WTC11 (cell line): ENCODE measurements at regions not wholly inside any gene's neighbourhood (a gene's known extent, or its start where the extent isn't known, plus 50 kb on each side); places are given as distances from the start of the nearest gene placed in this dataset.

Experiments
- ATAC-seq: fragments of 200-7000 bp; cut with Tn5 transposase; 2 replicates; pipeline ENCODE4 v1.10.0; 2021; ENCODE audit warnings: mild to moderate bottlenecking, moderate library complexity
- CTCF ChIA-PET: fragments of 300-600 bp; sonication (Branson Sonifier 250); formaldehyde crosslinking; loops from one replicate; lab custom pipeline; 2021; ENCODE audit warnings: antibody characterized with exemption; lab: Charles Lee
- POLR2A ChIA-PET: fragments of 350-600 bp; sonication (Branson Sonifier 250); formaldehyde crosslinking; loops from one replicate; lab custom pipeline; 2021; ENCODE audit warnings: antibody characterized with exemption; lab: Charles Lee
- DNase-seq: peaks from one replicate; pipeline ENCODE4 v3.0.0; 2021; ENCODE audit warnings: low spot score
- H3K27ac Mint-ChIP-seq: 2 replicates; pipeline ENCODE4 v1.8.0; 2021; ENCODE audit warnings: mixed read lengths
- H3K27me3 Mint-ChIP-seq: 2 replicates; pipeline ENCODE4 v1.8.0; 2021; ENCODE audit warnings: low read depth, mild to moderate bottlenecking, moderate library complexity, mixed read lengths
- H3K36me3 Mint-ChIP-seq: 2 replicates; pipeline ENCODE4 v1.8.0; 2021; ENCODE audit warnings: mixed read lengths
- H3K4me1 Mint-ChIP-seq: 2 replicates; pipeline ENCODE4 v1.8.0; 2022; ENCODE audit warnings: mixed read lengths
- H3K4me3 Mint-ChIP-seq: 2 replicates; pipeline ENCODE4 v1.8.0; 2021; ENCODE audit warnings: mild to moderate bottlenecking, moderate library complexity, mixed read lengths
- H3K9me3 Mint-ChIP-seq: 2 replicates; pipeline ENCODE4 v1.8.0; 2021; ENCODE audit warnings: mixed read lengths
- E2F5 ChIP-seq: sonication (generic); formaldehyde crosslinking; IDR thresholded peaks from 2 replicates; pipeline ENCODE4 v1.8.1; 2022; ENCODE audit warnings: mild to moderate bottlenecking, moderate library complexity, missing genetic modification reagents
- ELF4 ChIP-seq: sonication (generic); formaldehyde crosslinking; IDR thresholded peaks from 2 replicates; pipeline ENCODE4 v1.8.1; 2022; ENCODE audit warnings: low read depth, mild to moderate bottlenecking, moderate library complexity, missing genetic modification reagents
- ESRRA ChIP-seq: sonication (generic); formaldehyde crosslinking; IDR thresholded peaks from 2 replicates; pipeline ENCODE4 v1.8.1; 2022; ENCODE audit warnings: mild to moderate bottlenecking, missing genetic modification reagents, borderline replicate concordance
- GRHL2 ChIP-seq: fragments of 250-450 bp; sonication (Bioruptor Pico); IDR thresholded peaks from 2 replicates; pipeline ENCODE4 v1.8.0; 2022; ENCODE audit warnings: mild to moderate bottlenecking, moderate library complexity; ENCODE audit not compliant: insufficient replicate concordance, severe bottlenecking
- HMGA2 ChIP-seq: fragments of 250-450 bp; sonication (Bioruptor Pico); IDR thresholded peaks from 2 replicates; pipeline ENCODE4 v1.4.0; 2021; ENCODE audit warnings: mild to moderate bottlenecking, moderate library complexity
- MXD4 ChIP-seq: fragments of 250-450 bp; sonication (Bioruptor Pico); IDR thresholded peaks from 2 replicates; pipeline ENCODE4 v1.8.0; 2021; ENCODE audit warnings: mild to moderate bottlenecking, moderate library complexity, borderline replicate concordance
- MYBL2 ChIP-seq: sonication (generic); formaldehyde crosslinking; IDR thresholded peaks from 2 replicates; pipeline ENCODE4 v1.8.1; 2023; ENCODE audit warnings: mild to moderate bottlenecking, moderate library complexity, missing genetic modification reagents
- NFATC4 ChIP-seq: fragments of 250-450 bp; sonication (Bioruptor Pico); IDR thresholded peaks from 2 replicates; pipeline ENCODE4 v1.9.0; 2021; ENCODE audit warnings: mild to moderate bottlenecking
- NFYB ChIP-seq: sonication (generic); formaldehyde crosslinking; conservative IDR thresholded peaks from 2 replicates; pipeline ENCODE4 v1.8.0; 2022; ENCODE audit warnings: low read depth, missing genetic modification reagents
- SMAD4 ChIP-seq: sonication (generic); formaldehyde crosslinking; IDR thresholded peaks from 2 replicates; pipeline ENCODE4 v1.8.0; 2022; ENCODE audit warnings: mild to moderate bottlenecking, missing genetic modification reagents
- STAT6 ChIP-seq: sonication (generic); formaldehyde crosslinking; conservative IDR thresholded peaks from 2 replicates; pipeline ENCODE4 v1.8.1; 2023; ENCODE audit warnings: mild to moderate bottlenecking, low read depth, missing genetic modification reagents, moderate library complexity
- TEAD1 ChIP-seq: sonication (generic); formaldehyde crosslinking; IDR thresholded peaks from 2 replicates; pipeline ENCODE4 v1.8.0; 2022; ENCODE audit warnings: mild to moderate bottlenecking, missing genetic modification reagents
- TP53 ChIP-seq: sonication (generic); formaldehyde crosslinking; IDR thresholded peaks from 2 replicates; pipeline ENCODE4 v1.8.1; 2023; ENCODE audit warnings: mild to moderate bottlenecking, missing genetic modification reagents
- ZNF121 ChIP-seq: sonication (generic); formaldehyde crosslinking; IDR thresholded peaks from 2 replicates; pipeline ENCODE4 v1.8.0; 2023; ENCODE audit warnings: missing genetic modification reagents
- ZNF138 ChIP-seq: sonication (generic); formaldehyde crosslinking; conservative IDR thresholded peaks from 2 replicates; pipeline ENCODE4 v1.8.1; 2022; ENCODE audit warnings: mild to moderate bottlenecking, moderate library complexity, missing genetic modification reagents
- ZNF219 ChIP-seq: sonication (generic); formaldehyde crosslinking; IDR thresholded peaks from 2 replicates; pipeline ENCODE4 v1.8.0; 2023; ENCODE audit warnings: missing genetic modification reagents, mild to moderate bottlenecking, borderline replicate concordance
- ZNF232 ChIP-seq: sonication (generic); formaldehyde crosslinking; IDR thresholded peaks from 2 replicates; pipeline ENCODE4 v1.8.0; 2022; ENCODE audit warnings: mild to moderate bottlenecking, missing genetic modification reagents
- ZNF263 ChIP-seq: sonication (generic); formaldehyde crosslinking; IDR thresholded peaks from 2 replicates; pipeline ENCODE4 v1.8.1; 2022; ENCODE audit warnings: low read depth, mild to moderate bottlenecking, moderate library complexity, missing genetic modification reagents
- ZNF317 ChIP-seq: sonication (generic); formaldehyde crosslinking; IDR thresholded peaks from 2 replicates; pipeline ENCODE4 v1.8.1; 2023; ENCODE audit warnings: low read depth, mild to moderate bottlenecking, moderate library complexity, missing genetic modification reagents, borderline replicate concordance
- TF ChIP-seq, protein P1 (sequence below): fragments of 250-450 bp; sonication (Bioruptor Pico); IDR thresholded peaks from 2 replicates; pipeline ENCODE4 v1.9.0; 2021; ENCODE audit warnings: moderate library complexity, mild to moderate bottlenecking, inconsistent platforms, borderline replicate concordance
- TF ChIP-seq, protein P2 (sequence below): sonication (generic); formaldehyde crosslinking; IDR thresholded peaks from 2 replicates; pipeline ENCODE4 v1.8.1; 2023; ENCODE audit warnings: mild to moderate bottlenecking, moderate library complexity, missing genetic modification reagents
- TF ChIP-seq, protein P3 (sequence below): fragments of 200-600 bp; IDR thresholded peaks from 2 replicates; pipeline ENCODE4 v1.8.0; 2022; ENCODE audit warnings: antibody characterized with exemption
- TF ChIP-seq, protein P4 (sequence below): fragments of 250-450 bp; sonication (Bioruptor Pico); IDR thresholded peaks from 2 replicates; pipeline ENCODE4 v1.9.0; 2021; ENCODE audit warnings: mild to moderate bottlenecking

DNA sequence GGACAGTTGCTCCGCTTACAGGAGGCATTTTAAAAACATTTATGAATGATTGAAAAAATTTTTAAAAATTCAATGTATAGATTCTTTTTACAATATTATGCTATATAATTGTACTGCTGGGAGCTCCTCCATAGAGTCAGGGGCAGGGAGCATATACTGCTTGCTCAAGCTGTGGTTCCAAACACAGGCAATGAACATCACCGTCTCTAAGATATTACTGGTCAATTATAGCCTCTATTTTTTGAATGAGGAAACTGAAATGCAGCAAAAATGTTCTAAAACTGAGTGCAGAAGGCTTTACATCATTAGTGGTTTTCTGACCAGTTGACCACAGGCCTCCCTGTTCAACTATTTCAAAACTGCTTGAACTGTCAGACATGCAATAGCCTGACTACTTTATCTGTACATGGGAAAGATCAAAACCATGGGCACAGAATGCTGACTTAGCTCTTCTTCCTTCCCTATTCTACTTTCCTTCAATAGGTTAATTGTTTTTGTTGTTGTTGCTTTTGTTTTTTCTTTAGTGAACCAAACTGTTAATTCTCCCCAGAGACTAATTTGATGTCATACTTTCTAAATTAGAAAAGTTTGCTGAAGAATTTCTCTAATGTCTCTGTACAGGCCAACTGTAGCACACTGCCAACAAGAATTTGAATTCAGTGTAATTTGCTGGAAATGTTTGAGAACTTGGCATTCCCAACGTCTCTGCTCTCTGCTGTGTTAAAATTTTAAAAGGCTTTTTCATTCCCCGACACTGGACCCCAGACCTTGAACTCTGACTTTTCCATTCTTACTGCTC lies 107.6 kb upstream of the MPDZ start:
- Mint-ChIP-seq H3K4me3 (no peak overlapping the region), H3K27ac (no peak overlapping the region), H3K9me3 (peaks cover 62% of the 10 kb centered on the region), H3K36me3 (peaks cover 28% of the 10 kb centered on the region), H3K4me1 (no peaks in the 10 kb centered on the region), H3K27me3 (no peaks in the 10 kb centered on the region; the same call in 1 of the 2 replicates)
- ChIA-PET CTCF (no interaction called here), POLR2A (no interaction called here)
- TF ChIP-seq, protein P1, sequence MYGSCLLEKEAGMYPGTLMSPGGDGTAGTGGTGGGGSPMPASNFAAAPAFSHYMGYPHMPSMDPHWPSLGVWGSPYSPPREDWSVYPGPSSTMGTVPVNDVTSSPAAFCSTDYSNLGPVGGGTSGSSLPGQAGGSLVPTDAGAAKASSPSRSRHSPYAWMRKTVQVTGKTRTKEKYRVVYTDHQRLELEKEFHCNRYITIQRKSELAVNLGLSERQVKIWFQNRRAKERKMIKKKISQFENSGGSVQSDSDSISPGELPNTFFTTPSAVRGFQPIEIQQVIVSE (CRISPR knock-in tag): no peak
- TF ChIP-seq MYBL2 (CRISPR knock-in tag): no peak
- TF ChIP-seq MXD4 (CRISPR knock-in tag): no peak
- TF ChIP-seq ZNF263 (CRISPR knock-in tag): no peak
- TF ChIP-seq GRHL2 (CRISPR knock-in tag): no peak
- TF ChIP-seq ZNF121 (CRISPR knock-in tag): no peak
- TF ChIP-seq ZNF317 (CRISPR knock-in tag): no peak
- TF ChIP-seq, protein P2, sequence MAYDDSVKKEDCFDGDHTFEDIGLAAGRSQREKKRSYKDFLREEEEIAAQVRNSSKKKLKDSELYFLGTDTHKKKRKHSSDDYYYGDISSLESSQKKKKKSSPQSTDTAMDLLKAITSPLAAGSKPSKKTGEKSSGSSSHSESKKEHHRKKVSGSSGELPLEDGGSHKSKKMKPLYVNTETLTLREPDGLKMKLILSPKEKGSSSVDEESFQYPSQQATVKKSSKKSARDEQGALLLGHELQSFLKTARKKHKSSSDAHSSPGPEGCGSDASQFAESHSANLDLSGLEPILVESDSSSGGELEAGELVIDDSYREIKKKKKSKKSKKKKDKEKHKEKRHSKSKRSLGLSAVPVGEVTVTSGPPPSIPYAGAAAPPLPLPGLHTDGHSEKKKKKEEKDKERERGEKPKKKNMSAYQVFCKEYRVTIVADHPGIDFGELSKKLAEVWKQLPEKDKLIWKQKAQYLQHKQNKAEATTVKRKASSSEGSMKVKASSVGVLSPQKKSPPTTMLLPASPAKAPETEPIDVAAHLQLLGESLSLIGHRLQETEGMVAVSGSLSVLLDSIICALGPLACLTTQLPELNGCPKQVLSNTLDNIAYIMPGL (CRISPR knock-in tag): no peak
- no peak for TF ChIP-seq HMGA2
- TF ChIP-seq, protein P3, sequence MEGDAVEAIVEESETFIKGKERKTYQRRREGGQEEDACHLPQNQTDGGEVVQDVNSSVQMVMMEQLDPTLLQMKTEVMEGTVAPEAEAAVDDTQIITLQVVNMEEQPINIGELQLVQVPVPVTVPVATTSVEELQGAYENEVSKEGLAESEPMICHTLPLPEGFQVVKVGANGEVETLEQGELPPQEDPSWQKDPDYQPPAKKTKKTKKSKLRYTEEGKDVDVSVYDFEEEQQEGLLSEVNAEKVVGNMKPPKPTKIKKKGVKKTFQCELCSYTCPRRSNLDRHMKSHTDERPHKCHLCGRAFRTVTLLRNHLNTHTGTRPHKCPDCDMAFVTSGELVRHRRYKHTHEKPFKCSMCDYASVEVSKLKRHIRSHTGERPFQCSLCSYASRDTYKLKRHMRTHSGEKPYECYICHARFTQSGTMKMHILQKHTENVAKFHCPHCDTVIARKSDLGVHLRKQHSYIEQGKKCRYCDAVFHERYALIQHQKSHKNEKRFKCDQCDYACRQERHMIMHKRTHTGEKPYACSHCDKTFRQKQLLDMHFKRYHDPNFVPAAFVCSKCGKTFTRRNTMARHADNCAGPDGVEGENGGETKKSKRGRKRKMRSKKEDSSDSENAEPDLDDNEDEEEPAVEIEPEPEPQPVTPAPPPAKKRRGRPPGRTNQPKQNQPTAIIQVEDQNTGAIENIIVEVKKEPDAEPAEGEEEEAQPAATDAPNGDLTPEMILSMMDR: no peak
- TF ChIP-seq SMAD4 (CRISPR knock-in tag): no peak
- no peak for TF ChIP-seq STAT6
- no peak for TF ChIP-seq NFATC4
- no peak for DNase-seq
- no peak for ATAC-seq

DNA sequence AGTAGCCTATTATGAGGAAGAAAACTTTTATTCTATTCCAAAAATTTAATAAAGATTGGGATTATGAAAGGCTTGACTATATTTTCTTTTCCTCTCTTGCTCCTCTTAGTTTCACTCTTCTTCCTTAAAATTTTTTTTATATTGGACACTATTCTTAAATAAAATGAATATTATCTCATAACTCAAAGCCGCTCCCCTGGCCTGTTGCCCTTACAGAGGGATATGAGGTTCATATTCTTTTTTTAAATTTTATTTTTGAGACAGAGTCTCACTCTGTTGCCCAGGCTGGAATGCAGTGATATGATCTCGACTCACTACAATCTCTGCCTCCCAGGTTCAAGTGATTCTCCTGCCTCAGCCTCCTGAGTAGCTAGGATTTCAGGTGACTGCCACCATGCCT lies 106.8 kb upstream of the MPDZ start:
- Mint-ChIP-seq H3K4me1 (no peaks in the 10 kb centered on the region), H3K9me3 (peaks cover 54% of the 10 kb centered on the region), H3K27me3 (no peaks in the 10 kb centered on the region; the same call in 1 of the 2 replicates), H3K27ac (no peak overlapping the region), H3K36me3 (peaks cover 22% of the 10 kb centered on the region), H3K4me3 (no peak overlapping the region)
- POLR2A ChIA-PET: no interaction called here
- DNase-seq (no peak), ATAC-seq (no peak)
- CTCF ChIA-PET: no interaction called here
- TF ChIP-seq, protein P4, sequence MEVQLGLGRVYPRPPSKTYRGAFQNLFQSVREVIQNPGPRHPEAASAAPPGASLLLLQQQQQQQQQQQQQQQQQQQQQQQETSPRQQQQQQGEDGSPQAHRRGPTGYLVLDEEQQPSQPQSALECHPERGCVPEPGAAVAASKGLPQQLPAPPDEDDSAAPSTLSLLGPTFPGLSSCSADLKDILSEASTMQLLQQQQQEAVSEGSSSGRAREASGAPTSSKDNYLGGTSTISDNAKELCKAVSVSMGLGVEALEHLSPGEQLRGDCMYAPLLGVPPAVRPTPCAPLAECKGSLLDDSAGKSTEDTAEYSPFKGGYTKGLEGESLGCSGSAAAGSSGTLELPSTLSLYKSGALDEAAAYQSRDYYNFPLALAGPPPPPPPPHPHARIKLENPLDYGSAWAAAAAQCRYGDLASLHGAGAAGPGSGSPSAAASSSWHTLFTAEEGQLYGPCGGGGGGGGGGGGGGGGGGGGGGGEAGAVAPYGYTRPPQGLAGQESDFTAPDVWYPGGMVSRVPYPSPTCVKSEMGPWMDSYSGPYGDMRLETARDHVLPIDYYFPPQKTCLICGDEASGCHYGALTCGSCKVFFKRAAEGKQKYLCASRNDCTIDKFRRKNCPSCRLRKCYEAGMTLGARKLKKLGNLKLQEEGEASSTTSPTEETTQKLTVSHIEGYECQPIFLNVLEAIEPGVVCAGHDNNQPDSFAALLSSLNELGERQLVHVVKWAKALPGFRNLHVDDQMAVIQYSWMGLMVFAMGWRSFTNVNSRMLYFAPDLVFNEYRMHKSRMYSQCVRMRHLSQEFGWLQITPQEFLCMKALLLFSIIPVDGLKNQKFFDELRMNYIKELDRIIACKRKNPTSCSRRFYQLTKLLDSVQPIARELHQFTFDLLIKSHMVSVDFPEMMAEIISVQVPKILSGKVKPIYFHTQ (CRISPR knock-in tag): no peak
- TF ChIP-seq ZNF121 (CRISPR knock-in tag) (no peak), ZNF219 (CRISPR knock-in tag) (no peak), ELF4 (CRISPR knock-in tag) (no peak), NFYB (CRISPR knock-in tag) (no peak), ESRRA (CRISPR knock-in tag) (no peak), ZNF138 (CRISPR knock-in tag) (no peak), TEAD1 (CRISPR knock-in tag) (no peak), ZNF232 (CRISPR knock-in tag) (no peak), E2F5 (CRISPR knock-in tag) (no peak), TP53 (CRISPR knock-in tag) (no peak)
